ENCODE measurements at regions not wholly inside any gene's neighbourhood (a gene's known extent, or its start where the extent isn't known, plus 50 kb on each side); places are given as distances from the start of the nearest gene placed in this dataset.

GRCh38 chr2:53452400-53452799 is 315.2 kb upstream of the CHAC2 start:
- Histone ChIP-seq H3K27me3 (no peaks in the 10 kb centered on the region), H3K9me3 (no peaks in the 10 kb centered on the region), H3K36me3 (no peaks in the 10 kb centered on the region), H3K27ac (no peak overlapping the region), H3K4me1 (ENCODE audit: insufficient read depth) (peaks cover 2% of the 10 kb centered on the region), H3K4me3 (no peak overlapping the region)
- no peak for DNase-seq
- 48 to 94% (median 48%) methylated on average over 1 of the region's 1 CpG for WGBS, 3 donors
- TF ChIP-seq POLR2A (IDR thresholded peaks at IDR 0.05) (no peak), EP300 (IDR thresholded peaks at IDR 0.05) (no peak)
- TF ChIP-seq, protein P1, sequence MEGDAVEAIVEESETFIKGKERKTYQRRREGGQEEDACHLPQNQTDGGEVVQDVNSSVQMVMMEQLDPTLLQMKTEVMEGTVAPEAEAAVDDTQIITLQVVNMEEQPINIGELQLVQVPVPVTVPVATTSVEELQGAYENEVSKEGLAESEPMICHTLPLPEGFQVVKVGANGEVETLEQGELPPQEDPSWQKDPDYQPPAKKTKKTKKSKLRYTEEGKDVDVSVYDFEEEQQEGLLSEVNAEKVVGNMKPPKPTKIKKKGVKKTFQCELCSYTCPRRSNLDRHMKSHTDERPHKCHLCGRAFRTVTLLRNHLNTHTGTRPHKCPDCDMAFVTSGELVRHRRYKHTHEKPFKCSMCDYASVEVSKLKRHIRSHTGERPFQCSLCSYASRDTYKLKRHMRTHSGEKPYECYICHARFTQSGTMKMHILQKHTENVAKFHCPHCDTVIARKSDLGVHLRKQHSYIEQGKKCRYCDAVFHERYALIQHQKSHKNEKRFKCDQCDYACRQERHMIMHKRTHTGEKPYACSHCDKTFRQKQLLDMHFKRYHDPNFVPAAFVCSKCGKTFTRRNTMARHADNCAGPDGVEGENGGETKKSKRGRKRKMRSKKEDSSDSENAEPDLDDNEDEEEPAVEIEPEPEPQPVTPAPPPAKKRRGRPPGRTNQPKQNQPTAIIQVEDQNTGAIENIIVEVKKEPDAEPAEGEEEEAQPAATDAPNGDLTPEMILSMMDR (IDR thresholded peaks at IDR 0.05): no peak
- intact Hi-C loops (cut with DNase I): no loop called here

- no peaks in the 10 kb centered on the region for H3K27me3 ChIP-seq
- H3K9me3 ChIP-seq: no peaks in the 10 kb centered on the region
- H3K36me3 ChIP-seq: no peaks in the 10 kb centered on the region
- intact Hi-C loops (cut with DNase I): no loop called here
- no peak overlapping the region for H3K27ac ChIP-seq
- DNase-seq: no peak
- H3K4me3 ChIP-seq: no peak overlapping the region
- 81 to 92% (median 89%) methylated on average over 4 of the region's 4 CpGs for WGBS, 3 donors
- TF ChIP-seq, protein P1 (IDR thresholded peaks at IDR 0.05): no peak
- TF ChIP-seq POLR2A (IDR thresholded peaks at IDR 0.05) (no peak), EP300 (IDR thresholded peaks at IDR 0.05) (no peak)
- peaks cover 2% of the 10 kb centered on the region for H3K4me1 ChIP-seq (ENCODE audit: insufficient read depth)
Observed at GRCh38 chr2:53450923-53451322, 316.7 kb upstream of the CHAC2 start.

- TF ChIP-seq POLR2A (IDR thresholded peaks at IDR 0.05) (no peak), EP300 (IDR thresholded peaks at IDR 0.05) (no peak)
- TF ChIP-seq, protein P1 (IDR thresholded peaks at IDR 0.05): no peak
- H3K27me3 ChIP-seq: no peaks in the 10 kb centered on the region
- DNase-seq: no peak
- H3K4me3 ChIP-seq: no peak overlapping the region
- H3K9me3 ChIP-seq: no peaks in the 10 kb centered on the region
- peaks cover 2% of the 10 kb centered on the region for H3K4me1 ChIP-seq (ENCODE audit: insufficient read depth)
- H3K27ac ChIP-seq: no peak overlapping the region
- 41 to 62% (median 59%) methylated on average over 1 of the region's 1 CpG for WGBS, 3 donors
- intact Hi-C loops (cut with DNase I): no loop called here
- H3K36me3 ChIP-seq: no peaks in the 10 kb centered on the region
Observed at GRCh38 chr2:53448591-53448990, 319.0 kb upstream of the CHAC2 start.

- Histone ChIP-seq H3K4me1 (ENCODE audit: insufficient read depth) (no peaks in the 10 kb centered on the region), H3K27me3 (no peaks in the 10 kb centered on the region), H3K27ac (no peak overlapping the region), H3K36me3 (no peaks in the 10 kb centered on the region), H3K4me3 (no peak overlapping the region), H3K9me3 (no peaks in the 10 kb centered on the region)
- 92 to 94% (median 93%) methylated on average over 5 of the region's 5 CpGs for WGBS, 3 donors
- intact Hi-C loops (cut with DNase I): no loop called here
- TF ChIP-seq EP300 (IDR thresholded peaks at IDR 0.05) (no peak), POLR2A (IDR thresholded peaks at IDR 0.05) (no peak)
- TF ChIP-seq, protein P1 (IDR thresholded peaks at IDR 0.05): no peak
- DNase-seq: no peak
Observed at GRCh38 chr2:53448086-53448485, 319.5 kb upstream of the CHAC2 start.
